GM18517 (cell line): ENCODE measurements at regions not wholly inside any gene's neighbourhood (a gene's known extent, or its start where the extent isn't known, plus 50 kb on each side); places are given as distances from the start of the nearest gene placed in this dataset.

Experiments used
- ATAC-seq: cut with Tn5 transposase; IDR thresholded peaks from one replicate; pipeline ENCODE4 v1.9.1; 2021; ENCODE audit warnings: mild to moderate bottlenecking, moderate library complexity; ENCODE audit not compliant: unreplicated experiment

GRCh38 chr1:219365451-219365850 is 191.8 kb downstream of the LYPLAL1 start:
- no peak for ATAC-seq

DNA sequence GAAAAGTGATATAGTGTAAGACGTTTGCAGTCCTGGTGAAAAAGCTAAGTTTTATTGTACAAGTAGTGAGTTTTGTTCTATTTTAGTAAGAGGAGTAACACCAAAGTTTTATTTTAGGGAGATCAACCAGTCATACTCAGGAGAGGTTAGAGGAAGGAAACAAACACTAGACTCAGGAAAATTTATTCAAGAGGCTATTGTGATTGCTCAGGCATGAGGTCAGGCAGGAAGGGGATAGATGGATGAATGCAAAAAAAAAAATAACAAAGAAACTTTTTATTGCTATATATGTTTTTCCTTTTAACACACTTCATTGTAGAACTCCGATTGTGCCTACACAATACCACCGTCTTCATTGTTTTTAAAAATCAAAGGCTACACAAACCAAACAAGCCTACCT is 189.0 kb downstream of the LYPLAL1 start:
- no peak for ATAC-seq

- ATAC-seq, result no peak
Observed at GRCh38 chr1:219359126-219359525, 185.4 kb downstream of the LYPLAL1 start.

DNA sequence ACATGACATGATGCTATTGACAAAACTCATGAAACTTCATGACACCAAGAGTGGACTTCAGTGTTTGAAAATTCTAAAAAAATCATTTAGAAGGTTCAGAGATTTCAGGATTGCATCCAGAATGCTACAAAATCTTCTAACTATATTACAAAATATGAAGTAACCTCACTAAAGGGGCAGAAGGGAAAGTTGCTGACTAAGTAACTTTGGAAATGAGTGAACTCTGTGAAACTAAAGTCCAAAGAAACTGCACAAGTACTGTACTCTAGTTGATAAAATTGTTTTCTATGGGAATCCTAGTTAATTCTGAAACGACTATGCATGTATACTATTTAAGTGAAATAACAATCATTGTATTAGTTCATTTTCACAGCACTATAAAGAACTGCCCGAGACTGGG is 184.4 kb downstream of the LYPLAL1 start:
- ATAC-seq, result no peak

GRCh38 chr1:219354962-219355361 is 181.3 kb downstream of the LYPLAL1 start:
- ATAC-seq, result no peak

- no peak for ATAC-seq
Observed at GRCh38 chr1:219352961-219353651, 179.4 kb downstream of the LYPLAL1 start.

DNA sequence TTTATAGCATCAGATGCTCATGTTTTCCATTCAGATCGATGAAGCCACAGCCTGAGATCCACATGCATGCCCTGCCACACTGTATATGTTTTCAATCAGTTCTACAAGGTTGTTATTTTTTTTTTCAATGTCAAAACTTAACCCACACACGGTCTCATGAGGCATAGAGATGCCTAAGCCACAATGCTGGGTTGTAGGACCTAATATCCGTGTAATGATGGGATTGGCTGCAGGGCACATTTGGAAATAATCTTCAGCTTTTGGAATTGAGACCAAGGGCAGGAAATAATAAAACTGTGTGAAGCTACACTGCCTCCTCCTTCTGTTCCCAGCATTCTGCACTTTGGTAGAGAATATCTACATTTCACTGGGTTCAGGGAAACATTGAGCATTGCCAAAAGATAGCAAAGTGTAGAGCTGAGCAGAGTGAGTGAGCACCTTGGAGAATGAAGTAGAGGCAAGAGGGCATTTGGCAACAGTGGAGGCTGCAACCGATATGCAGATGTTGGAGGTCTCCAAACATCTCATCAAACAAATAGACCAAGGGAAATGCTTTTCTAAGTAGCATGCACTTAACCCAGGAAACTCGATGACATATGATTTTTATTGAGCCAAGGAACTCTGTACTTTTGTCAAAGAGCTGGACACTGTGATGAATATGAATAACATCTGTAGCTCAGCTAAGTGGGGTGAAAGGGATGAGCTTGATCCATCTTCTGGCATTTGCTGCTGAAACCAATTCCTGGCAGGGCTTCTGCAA is 176.7 kb downstream of the LYPLAL1 start:
- ATAC-seq, result no peak

DNA sequence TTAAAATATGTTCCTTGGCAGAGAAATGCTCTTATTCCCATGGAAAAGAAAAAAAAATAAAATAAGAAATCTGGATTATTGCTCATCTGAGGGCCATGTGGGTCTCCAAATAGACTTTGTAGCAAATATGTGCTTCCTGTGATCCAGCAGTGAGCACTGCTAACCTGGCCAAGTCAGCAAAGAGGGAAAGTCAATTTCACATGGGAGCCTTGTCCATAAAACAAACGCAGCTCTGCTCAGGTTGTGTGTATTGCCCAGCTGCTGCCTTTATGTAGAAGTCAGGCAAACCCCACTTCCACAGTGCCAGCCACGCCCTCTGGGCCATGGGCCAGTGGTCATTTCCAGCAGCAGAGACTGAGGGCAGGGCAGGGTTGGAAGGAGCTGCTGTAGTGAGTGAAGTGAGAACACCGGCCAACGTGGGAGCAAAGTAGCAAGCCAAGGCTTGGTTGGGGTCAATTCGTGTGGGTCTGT is 174.3 kb downstream of the LYPLAL1 start:
- no peak for ATAC-seq

GRCh38 chr1:219347376-219347775 is 173.7 kb downstream of the LYPLAL1 start:
- ATAC-seq, result no peak

DNA sequence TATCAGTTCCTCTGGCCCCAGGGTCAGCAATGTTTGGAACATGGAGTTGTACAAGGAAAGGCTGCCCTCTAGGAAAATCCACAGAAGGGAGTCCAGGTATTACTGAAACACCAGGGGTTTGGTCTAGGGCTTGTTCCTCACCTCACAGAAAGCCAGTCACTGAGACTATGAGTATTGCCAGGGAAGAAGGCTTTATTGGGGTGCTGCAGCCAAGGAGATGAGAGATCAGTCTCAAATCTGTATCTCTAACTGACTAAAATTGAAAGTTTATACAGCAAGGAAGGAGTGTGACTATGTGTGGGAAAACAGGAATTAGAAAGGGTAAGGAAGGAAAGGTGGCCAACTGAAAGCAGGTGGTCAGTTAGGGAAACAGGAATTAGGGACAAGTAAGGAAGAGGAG is 172.3 kb downstream of the LYPLAL1 start:
- no peak for ATAC-seq

DNA sequence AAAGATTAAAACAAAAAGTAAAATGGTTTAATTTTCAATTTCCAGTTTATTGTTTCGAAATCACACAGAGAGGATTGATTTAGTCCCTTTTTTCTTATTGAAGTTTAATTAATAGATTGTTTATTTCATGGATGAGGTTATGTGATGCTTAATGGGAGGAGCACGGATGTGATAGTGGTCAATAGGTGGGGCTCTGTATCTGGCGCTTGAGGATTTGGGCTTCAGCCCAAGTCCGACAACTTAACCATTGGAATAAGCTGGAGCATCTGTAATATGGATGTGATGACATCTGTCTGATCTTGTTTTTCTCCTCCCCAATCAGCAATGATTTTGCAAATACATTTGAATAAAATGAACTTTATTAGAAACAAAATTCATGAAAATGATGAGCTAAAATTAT is 169.2 kb downstream of the LYPLAL1 start:
- no peak for ATAC-seq

DNA sequence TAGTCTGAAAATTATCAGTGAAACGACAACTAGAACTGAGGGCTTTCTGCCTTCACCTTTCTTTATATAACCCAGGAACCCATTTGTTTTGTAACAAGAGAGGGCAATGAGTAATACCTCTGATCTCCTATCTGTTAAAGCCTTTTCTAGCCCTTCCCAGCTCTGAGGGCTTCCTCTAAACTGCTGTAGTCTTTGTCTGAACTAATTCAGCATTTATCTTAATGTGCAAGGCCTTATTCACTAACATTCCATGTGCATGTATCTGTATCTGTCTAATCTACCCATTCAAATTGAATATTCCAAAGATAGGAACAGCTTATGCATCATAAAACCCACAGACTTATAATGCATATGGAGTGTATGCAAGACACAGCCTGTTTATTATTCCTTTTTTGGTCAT is 167.1 kb downstream of the LYPLAL1 start:
- ATAC-seq, result no peak

DNA sequence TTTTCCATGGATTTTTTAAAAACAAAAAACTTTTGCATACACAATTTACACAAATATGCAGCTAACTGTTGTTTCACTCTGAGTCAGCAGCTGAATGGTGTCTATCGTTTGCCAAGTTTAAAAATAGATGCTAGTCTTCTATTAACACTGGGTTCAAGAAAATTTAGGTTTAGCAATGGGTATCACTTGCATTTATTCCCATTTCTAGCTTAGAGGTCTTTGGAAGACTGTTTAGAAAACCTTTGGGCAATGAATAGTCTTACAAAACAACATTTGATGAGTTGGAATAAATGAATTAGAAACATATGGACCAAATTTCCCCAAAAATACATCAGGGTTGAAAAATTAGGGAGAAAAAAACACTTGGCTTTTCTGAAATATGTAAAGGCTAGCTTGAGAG is 165.8 kb downstream of the LYPLAL1 start:
- no peak for ATAC-seq

- ATAC-seq, result no peak
Observed at GRCh38 chr1:219337588-219337987, 163.9 kb downstream of the LYPLAL1 start.

GRCh38 chr1:219333626-219334025 is 159.9 kb downstream of the LYPLAL1 start:
- ATAC-seq, result no peak

DNA sequence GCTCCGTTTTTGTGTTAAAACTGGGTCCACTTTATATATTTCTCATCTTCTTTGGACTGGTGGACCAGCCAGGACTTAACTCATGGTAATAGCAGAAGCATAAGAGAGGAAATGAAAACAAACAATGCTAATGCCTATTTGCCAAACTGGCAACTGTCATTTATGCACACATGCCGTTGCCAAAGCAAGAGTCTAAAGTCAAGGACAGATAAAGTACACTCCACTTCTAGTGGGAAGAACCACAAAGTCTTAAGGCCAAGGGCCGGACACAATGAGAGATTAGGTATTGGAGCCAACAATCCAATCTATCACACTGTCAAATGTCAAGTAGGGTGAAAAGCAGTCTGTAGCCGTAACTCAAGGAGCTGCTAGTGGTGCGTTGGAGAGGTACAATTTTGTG is 157.7 kb downstream of the LYPLAL1 start:
- ATAC-seq, result no peak

GRCh38 chr1:219330669-219331068 is 157.0 kb downstream of the LYPLAL1 start:
- ATAC-seq, result no peak

GRCh38 chr1:219330001-219330400 is 156.3 kb downstream of the LYPLAL1 start:
- no peak for ATAC-seq

DNA sequence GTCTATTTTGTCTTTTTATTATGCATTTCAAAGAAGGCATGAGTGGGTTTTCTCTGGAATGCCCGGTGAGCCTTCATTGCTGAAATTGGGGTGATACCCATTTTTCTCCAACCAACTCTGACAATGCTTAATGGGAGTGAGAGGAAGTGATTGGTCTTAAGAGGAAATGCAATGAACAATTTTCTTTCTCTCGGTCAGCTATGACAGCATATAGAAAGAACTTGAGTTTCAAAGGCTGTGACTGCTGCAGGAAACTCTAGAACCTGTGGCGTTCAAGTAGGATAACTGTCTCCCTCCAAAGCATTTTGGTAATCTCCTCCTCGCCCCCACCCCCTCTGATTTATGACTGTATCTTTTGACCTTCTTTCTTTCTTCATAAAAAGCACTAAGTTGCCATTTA is 155.9 kb downstream of the LYPLAL1 start:
- no peak for ATAC-seq

DNA sequence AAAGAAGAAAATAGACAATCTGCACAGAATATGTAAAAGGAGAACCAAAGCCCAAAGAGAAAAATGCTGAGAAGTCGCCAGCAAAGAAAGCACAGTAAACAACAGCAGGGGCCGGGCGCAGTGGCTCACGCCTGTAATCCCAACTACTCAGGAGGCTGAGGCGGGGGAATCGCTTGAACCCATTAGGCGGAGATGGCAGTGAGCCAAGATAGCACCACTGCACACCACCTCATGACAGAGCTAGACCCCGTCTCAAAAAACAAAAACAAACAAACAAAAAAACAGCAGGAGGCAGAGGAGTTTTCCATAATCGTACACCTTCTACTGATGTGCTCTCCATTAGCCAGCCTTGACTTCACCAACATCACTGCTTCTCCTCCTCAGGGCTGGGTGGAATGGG is 153.2 kb downstream of the LYPLAL1 start:
- ATAC-seq, result no peak

DNA sequence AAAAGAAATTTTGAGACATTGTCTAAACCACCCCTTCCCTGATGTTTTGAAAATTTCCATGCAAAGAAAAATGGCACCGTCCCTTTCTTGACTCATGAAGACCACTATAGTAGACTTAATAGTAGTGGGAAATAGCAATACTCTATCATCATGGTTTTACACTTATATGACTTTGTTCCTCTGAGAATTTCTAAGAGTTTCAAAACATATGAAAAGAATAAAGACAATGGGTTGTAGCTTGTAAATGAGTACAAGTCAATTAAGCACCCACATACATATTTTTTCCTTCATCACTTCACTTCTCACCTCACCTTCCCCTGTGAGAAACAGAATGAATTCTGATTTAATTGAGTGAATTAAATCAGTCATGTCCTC is 151.7 kb downstream of the LYPLAL1 start:
- no peak for ATAC-seq

DNA sequence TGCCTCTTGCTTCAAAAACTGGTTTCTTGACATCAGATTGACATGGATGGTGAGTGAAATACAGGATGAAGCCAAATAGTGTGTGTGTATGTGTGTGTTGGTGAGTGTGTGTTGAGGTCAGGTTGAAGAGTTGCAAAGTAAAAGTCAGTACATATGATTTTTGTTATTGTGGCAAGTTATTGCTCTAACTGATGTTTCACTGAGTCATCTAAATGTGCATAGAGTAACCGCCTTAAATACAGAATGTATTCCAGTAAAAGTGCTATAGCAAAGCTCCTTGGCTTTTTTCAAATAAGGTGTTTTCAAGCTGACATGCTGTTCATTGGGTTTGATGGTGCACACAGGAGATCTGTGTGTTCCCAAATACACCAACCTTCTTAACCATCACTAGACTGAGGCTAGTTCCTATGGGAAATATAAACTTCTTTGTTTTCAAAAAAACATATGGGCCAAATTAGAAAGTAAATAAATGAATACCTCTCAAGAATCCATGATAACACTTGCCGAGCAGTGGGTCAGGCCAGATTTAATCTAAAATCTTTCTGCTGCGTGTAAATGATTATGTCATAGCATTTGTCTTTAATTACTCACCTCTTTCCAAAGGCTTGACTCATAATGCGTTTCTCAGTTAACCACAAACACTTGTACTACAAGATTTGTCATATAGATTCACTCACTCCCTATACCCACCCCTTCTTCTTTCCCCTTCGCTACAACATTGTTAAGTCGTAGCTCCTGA is 151.1 kb downstream of the LYPLAL1 start:
- no peak for ATAC-seq
